Skeletal muscle satellite cell (primary cell): ENCODE measurements at regions not wholly inside any gene's neighbourhood (a gene's known extent, or its start where the extent isn't known, plus 50 kb on each side); places are given as distances from the start of the nearest gene placed in this dataset.

Experiments
- H3K27me3 ChIP-seq: 2 replicates; pipeline ENCODE4 v1.7.0; 2013; ENCODE audit warnings: low read length; ENCODE audit not compliant: control insufficient read depth, insufficient read depth
- H3K36me3 ChIP-seq: 2 replicates; pipeline ENCODE4 v1.7.0; 2013; ENCODE audit warnings: mild to moderate bottlenecking, control low read depth, low read length; ENCODE audit not compliant: insufficient read depth
- H3K4me1 ChIP-seq: 2 replicates; pipeline ENCODE4 v1.7.0; 2013; ENCODE audit warnings: low read length; ENCODE audit not compliant: control insufficient read depth, insufficient read depth
- H3K4me2 ChIP-seq: 2 replicates; pipeline ENCODE4 v1.7.0; 2013; ENCODE audit warnings: mild to moderate bottlenecking, low read length
- H3K4me3 ChIP-seq: 2 replicates; pipeline ENCODE4 v1.7.0; 2013; ENCODE audit warnings: low read length
- H3K9ac ChIP-seq: 2 replicates; pipeline ENCODE4 v1.7.0; 2013; ENCODE audit warnings: mild to moderate bottlenecking, low read depth, low read length, moderate library complexity
- H3K9me3 ChIP-seq: replicated peaks from 2 replicates; pipeline ENCODE4 v1.7.0; 2013; ENCODE audit warnings: mild to moderate bottlenecking, control low read depth, low read length

DNA sequence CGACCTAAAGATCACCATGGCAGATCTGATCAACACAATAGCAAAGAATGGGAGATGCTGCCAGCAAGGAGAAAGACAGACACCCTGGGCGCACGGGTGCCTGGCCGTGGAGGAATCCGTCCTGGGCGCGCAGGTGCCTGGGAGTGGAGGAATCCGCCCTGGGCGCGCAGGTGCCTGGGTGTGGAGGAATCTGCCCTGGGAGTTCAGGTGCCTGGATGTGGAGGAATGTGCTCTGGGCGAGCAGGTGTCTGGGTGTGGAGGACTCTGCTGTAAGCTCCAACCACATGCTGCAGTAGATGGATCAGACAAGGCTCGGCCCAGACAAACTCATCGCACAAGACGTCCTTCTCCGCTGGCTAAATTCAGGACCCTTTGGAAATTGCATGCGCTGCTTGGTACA lies 346.3 kb upstream of the ADARB2 start:
- no peak overlapping the region for H3K9ac ChIP-seq
- H3K4me3 ChIP-seq: no peak overlapping the region
- no peaks in the 10 kb centered on the region for H3K4me1 ChIP-seq
- no peak overlapping the region for H3K4me2 ChIP-seq
- peaks cover 13% of the 10 kb centered on the region for H3K9me3 ChIP-seq
- no peaks in the 10 kb centered on the region for H3K36me3 ChIP-seq
- no peaks in the 10 kb centered on the region for H3K27me3 ChIP-seq

DNA sequence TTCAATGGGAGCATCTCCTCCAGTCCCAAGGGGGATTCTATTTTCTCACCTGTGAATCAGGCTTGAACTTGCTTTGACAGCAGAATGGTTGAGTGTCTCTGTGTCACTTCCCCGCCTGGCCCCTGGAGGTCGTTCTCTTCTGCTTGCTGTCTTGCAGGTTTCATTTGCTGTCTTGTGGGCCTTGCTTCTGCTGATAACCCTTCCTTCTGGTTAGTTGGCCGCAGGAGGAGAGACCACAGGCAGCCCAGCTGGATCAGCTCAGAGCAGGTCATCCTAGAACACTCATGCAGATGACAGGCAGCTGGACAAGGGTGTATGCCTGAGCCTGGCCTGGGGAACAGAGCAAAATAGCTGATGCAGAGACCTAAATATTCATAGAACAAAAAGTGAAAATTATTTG lies 344.2 kb upstream of the ADARB2 start:
- Histone ChIP-seq H3K36me3 (no peaks in the 10 kb centered on the region), H3K9me3 (peaks cover 13% of the 10 kb centered on the region), H3K4me1 (no peaks in the 10 kb centered on the region), H3K4me2 (no peak overlapping the region), H3K27me3 (no peaks in the 10 kb centered on the region), H3K4me3 (no peak overlapping the region), H3K9ac (no peak overlapping the region)

DNA sequence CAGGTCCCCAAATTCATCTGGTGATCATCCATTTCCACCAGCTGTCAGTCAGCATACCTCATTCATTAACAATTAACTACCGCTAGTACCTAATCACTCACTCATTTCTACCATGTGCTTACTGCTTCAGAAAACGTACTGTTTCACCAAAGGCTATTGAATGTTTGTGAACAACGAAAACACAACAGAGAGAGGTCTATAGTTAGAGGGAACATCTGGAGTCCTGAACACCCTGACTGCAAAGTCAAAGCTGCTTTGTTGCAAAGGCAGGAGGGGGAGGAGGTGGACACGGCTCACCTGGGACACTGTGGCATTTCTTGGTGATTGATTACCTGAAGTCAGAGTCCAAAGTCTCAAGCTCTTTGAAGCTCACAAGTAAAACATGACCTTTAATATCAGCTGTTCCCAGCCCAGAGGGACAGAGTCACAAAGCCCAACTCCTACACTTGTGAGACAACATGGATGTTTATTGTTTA lies 342.3 kb upstream of the ADARB2 start:
- H3K36me3 ChIP-seq: no peaks in the 10 kb centered on the region
- H3K4me1 ChIP-seq: no peaks in the 10 kb centered on the region

DNA sequence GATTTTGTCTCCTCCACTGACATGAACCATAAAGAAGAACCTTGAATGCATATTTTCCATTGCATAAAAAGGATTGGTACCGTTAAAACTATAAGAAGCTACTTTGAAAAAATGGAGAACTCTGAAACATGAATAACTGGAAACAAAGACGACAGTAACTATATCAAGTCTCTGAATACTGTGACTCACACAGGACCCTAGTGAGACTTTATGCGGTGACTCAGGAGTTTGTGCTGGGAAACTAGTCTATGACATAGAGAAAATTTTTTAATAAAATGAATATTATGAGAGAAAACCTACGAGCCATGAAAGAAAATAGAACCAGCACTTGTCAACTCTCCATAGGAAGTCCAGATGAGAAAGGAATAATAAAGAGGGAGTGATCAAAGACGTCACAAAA lies 339.9 kb upstream of the ADARB2 start:
- no peak overlapping the region for H3K4me2 ChIP-seq
- no peak overlapping the region for H3K9ac ChIP-seq
- H3K36me3 ChIP-seq: no peaks in the 10 kb centered on the region
- H3K27me3 ChIP-seq: no peaks in the 10 kb centered on the region
- H3K9me3 ChIP-seq: peaks cover 9% of the 10 kb centered on the region
- no peak overlapping the region for H3K4me3 ChIP-seq
- no peaks in the 10 kb centered on the region for H3K4me1 ChIP-seq

More for the DNA sequence above, 342.3 kb upstream of the ADARB2 start:
- no peak overlapping the region for H3K4me3 ChIP-seq
- H3K9me3 ChIP-seq: peaks cover 9% of the 10 kb centered on the region
- no peaks in the 10 kb centered on the region for H3K27me3 ChIP-seq
- H3K4me2 ChIP-seq: no peak overlapping the region
- no peak overlapping the region for H3K9ac ChIP-seq

DNA sequence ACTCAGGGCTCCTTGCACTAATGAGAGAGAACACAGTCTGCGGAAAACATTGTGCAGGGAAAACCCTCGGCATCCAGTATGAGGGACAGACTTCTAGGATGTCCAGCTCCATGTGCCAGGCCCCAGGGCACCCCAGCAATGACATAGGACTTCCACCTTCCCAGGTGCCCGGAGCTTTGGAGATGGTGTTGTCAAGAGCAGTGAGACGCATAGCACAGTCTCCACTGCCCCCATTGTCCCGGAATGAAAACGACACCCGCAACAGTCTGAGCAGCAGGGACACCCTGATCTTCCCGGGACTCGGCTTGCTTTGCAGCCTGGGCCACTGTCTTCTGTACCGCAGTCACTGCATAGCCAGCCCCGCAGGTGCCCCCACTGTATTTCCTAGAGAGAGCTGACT lies 339.2 kb upstream of the ADARB2 start:
- H3K36me3 ChIP-seq: no peaks in the 10 kb centered on the region
- peaks cover 8% of the 10 kb centered on the region for H3K9me3 ChIP-seq
- no peaks in the 10 kb centered on the region for H3K4me1 ChIP-seq
- H3K4me2 ChIP-seq: no peak overlapping the region
- H3K27me3 ChIP-seq: no peaks in the 10 kb centered on the region
- no peak overlapping the region for H3K4me3 ChIP-seq
- H3K9ac ChIP-seq: no peak overlapping the region

DNA sequence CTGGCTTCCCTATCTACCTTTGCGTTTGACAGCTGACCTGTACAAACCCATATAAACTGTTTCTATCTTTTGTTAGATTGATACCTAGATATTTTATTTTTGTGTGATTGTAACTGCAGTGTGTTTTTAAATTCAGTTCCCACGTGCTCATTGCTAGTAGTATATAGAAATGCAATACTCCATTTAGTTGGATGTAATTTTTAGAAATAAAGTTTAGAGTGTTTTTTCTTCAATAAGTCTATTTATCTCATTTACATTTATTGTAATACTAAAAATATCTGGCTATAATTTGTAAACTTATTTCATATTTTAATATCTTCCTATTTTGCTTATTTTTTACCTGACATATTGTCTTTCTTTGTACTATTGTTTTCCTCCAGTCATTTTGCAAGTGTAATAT lies 329.7 kb upstream of the ADARB2 start:
- Histone ChIP-seq H3K27me3 (no peaks in the 10 kb centered on the region), H3K4me3 (no peak overlapping the region), H3K36me3 (no peaks in the 10 kb centered on the region), H3K4me2 (no peak overlapping the region), H3K4me1 (no peaks in the 10 kb centered on the region), H3K9ac (no peak overlapping the region), H3K9me3 (peaks cover 8% of the 10 kb centered on the region)

DNA sequence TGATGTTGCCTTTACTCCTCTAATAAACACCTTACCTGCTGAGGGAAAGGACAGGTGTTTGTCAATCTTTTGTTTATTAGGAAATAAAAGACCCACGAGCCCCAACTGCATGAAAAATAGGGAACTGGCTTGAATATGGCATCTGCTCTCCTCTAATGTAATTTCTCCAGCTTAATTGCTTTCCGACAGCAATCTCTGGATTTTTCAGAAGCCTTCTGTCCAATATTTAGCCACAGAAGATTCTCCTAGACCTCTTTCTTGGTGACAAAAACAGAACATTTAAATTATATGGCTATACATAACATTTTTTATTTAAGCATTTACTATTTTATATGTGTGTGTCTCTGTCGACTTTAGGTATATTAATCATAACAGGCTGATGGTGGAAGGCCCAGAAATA lies 317.4 kb upstream of the ADARB2 start:
- no peaks in the 10 kb centered on the region for H3K4me1 ChIP-seq
- no peaks in the 10 kb centered on the region for H3K9me3 ChIP-seq
- no peak overlapping the region for H3K4me3 ChIP-seq
- H3K36me3 ChIP-seq: no peaks in the 10 kb centered on the region
- H3K4me2 ChIP-seq: no peak overlapping the region
- H3K9ac ChIP-seq: no peak overlapping the region
- H3K27me3 ChIP-seq: no peaks in the 10 kb centered on the region

DNA sequence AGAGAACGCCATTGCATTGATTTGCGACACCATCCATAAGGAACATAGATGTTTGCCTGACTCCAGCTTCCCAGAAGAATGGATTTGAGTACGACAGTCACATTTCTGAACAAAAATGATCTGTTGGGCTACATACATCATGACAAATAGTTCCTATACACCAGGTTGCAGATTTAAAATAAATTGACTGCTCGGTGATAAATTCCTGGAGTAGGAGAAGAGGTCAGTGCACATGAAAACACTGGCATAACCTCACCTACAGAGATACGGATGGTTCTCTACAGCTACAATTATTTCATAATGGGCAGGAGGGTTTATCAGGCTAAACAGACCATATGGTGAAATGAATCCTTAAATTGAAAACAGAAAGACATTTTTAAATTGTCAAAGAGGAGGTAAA lies 316.5 kb upstream of the ADARB2 start:
- H3K36me3 ChIP-seq: no peaks in the 10 kb centered on the region
- H3K4me3 ChIP-seq: no peak overlapping the region

DNA sequence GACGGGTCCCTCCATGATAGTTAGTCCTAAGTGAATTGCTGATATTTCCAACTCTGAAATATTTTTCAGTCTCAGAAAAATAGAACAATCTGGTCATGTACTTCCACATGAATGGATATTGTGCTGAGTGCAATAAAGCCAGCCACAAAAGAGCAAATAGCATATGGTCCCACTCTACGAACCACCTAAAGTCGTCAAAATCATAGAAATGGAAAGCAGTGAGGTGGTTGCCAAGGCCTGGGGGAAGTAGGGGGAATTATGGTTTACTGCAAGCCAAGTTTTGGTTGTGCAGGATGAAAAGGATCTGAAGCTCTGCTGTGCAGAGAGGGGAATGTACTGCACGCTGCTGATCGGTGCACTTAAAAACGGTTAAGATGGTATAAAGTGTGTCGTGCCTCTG lies 313.8 kb upstream of the ADARB2 start:
- Histone ChIP-seq H3K4me3 (no peak overlapping the region), H3K4me1 (no peaks in the 10 kb centered on the region), H3K9ac (no peak overlapping the region), H3K36me3 (no peaks in the 10 kb centered on the region), H3K9me3 (no peaks in the 10 kb centered on the region), H3K4me2 (no peak overlapping the region), H3K27me3 (no peaks in the 10 kb centered on the region)

More for the DNA sequence above, 316.5 kb upstream of the ADARB2 start:
- no peak overlapping the region for H3K4me2 ChIP-seq
- H3K9ac ChIP-seq: no peak overlapping the region
- no peaks in the 10 kb centered on the region for H3K9me3 ChIP-seq
- H3K27me3 ChIP-seq: no peaks in the 10 kb centered on the region
- H3K4me1 ChIP-seq: no peaks in the 10 kb centered on the region

DNA sequence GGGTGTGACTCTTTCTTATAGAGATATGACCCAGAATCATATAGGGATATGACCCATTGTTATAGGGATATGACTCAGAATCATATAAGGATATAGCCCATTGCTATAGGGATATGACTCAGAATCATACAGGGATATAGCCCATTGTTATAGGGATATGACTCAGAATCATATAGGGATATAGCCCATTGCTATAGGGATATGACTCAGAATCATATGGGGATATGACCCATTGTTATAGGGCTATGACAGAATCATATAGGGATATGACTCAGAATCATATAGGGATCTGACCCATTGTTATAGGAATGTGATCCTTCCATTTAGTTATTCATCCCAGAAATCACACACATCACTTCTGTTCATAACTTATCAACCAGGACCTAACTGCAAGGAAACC lies 312.2 kb upstream of the ADARB2 start:
- no peak overlapping the region for H3K4me3 ChIP-seq
- H3K9ac ChIP-seq: no peak overlapping the region
- no peaks in the 10 kb centered on the region for H3K36me3 ChIP-seq
- no peaks in the 10 kb centered on the region for H3K9me3 ChIP-seq
- no peaks in the 10 kb centered on the region for H3K27me3 ChIP-seq
- no peak overlapping the region for H3K4me2 ChIP-seq
- no peaks in the 10 kb centered on the region for H3K4me1 ChIP-seq

DNA sequence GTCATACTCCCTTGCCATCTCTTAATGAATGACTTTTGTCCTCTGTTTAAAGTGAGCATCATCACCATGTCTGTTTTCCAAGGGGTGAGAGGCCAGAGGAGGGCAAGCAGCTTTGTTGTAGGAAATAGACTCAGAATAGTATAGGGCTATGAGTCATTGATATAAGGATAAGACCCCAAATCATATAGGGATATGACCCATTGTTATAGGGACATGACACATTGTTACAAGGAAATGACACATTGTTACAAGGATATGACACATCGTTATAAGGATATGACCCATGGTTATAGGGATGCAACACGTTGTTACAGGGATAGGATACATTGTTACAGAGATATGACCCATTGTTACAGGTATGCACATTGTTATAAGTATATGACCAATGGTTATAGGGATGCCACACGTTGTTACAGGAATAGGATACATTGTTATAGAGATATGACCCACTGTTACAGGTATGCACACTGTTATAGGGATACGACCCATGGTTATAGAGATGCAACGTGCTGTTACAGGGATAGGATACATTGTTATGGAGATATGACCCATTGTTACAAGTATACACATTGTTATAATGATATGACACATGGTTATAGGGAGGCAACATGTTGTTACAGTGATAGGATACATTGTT lies 311.1 kb upstream of the ADARB2 start:
- peaks cover 2% of the 10 kb centered on the region for H3K9me3 ChIP-seq
- H3K36me3 ChIP-seq: no peaks in the 10 kb centered on the region
- no peak overlapping the region for H3K4me3 ChIP-seq
- no peaks in the 10 kb centered on the region for H3K27me3 ChIP-seq
- H3K4me1 ChIP-seq: no peaks in the 10 kb centered on the region
- H3K4me2 ChIP-seq: no peak overlapping the region
- H3K9ac ChIP-seq: no peak overlapping the region

DNA sequence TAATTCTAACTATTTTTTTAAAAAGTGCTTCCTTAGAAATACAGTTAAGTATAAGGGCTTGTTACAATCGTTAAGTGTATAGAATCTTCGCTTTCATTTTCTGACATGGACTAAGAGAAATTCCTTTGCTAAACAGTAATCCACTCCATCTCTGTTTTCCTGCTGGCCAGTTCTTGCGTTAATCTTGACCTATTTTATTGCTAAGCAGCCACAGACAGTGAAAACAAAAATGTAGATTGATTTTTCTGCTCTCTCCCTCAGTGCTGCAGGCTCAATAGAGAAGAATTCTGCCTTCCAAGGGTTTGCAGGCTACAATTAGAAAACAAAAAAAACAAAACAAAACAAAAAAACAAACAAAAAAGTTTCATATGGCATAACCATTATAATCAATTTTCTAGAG lies 310.4 kb upstream of the ADARB2 start:
- H3K4me3 ChIP-seq: no peak overlapping the region
- H3K27me3 ChIP-seq: no peaks in the 10 kb centered on the region
- no peaks in the 10 kb centered on the region for H3K36me3 ChIP-seq
- H3K9me3 ChIP-seq: peaks cover 4% of the 10 kb centered on the region
- no peak overlapping the region for H3K9ac ChIP-seq
- no peak overlapping the region for H3K4me2 ChIP-seq
- H3K4me1 ChIP-seq: no peaks in the 10 kb centered on the region
